Cardiac fibroblast (primary cell): ENCODE measurements at regions not wholly inside any gene's neighbourhood (a gene's known extent, or its start where the extent isn't known, plus 50 kb on each side); places are given as distances from the start of the nearest gene placed in this dataset.

Experiments used
- DNase-seq, 2 donors: peaks; one replicate each; pipeline versions ENCODE4 v3.0.0 to v3.0.0-alpha.2; 2010; ENCODE audit warnings: low read depth in 2 of 2
- H3K4me3 ChIP-seq, 2 donors: replicated peaks in 1 of 2; 1 replicate in 1 of 2; 2 replicates in 1 of 2; pipeline ENCODE4 v1.5.1; 2011; ENCODE audit warnings: low read depth in 2 of 2, low read length in 2 of 2, mild to moderate bottlenecking in 2 of 2, moderate library complexity in 1 of 2
- TF ChIP-seq, protein P1 (sequence below): IDR thresholded peaks from one replicate; pipeline ENCODE4 v1.5.1; 2011; ENCODE audit warnings: low read depth, mild to moderate bottlenecking, low read length, inconsistent platforms

DNA sequence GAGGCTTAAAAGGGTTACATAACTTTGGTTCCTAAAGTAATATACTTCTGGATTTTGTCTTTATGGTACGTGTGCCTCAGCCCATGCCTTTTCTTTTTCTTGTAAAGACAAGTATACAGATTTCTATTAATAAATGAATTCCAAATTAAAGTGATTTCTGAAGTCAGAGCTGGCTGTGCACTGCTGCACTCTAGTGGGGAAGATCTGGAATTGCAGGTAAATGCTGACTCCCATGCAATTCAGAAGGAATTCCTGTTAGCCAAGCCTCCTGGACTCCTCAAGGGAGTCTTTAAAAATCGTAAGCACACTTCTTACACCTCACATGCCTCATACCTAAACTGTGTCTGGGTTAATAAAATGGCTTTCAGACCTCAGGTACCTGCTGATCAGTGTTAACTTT is 118.4 kb upstream of the SLC7A1 start:
- DNase-seq: peak; percentile 12 to 56
- H3K4me3 ChIP-seq: no peak overlapping the region
- TF ChIP-seq, protein P1, sequence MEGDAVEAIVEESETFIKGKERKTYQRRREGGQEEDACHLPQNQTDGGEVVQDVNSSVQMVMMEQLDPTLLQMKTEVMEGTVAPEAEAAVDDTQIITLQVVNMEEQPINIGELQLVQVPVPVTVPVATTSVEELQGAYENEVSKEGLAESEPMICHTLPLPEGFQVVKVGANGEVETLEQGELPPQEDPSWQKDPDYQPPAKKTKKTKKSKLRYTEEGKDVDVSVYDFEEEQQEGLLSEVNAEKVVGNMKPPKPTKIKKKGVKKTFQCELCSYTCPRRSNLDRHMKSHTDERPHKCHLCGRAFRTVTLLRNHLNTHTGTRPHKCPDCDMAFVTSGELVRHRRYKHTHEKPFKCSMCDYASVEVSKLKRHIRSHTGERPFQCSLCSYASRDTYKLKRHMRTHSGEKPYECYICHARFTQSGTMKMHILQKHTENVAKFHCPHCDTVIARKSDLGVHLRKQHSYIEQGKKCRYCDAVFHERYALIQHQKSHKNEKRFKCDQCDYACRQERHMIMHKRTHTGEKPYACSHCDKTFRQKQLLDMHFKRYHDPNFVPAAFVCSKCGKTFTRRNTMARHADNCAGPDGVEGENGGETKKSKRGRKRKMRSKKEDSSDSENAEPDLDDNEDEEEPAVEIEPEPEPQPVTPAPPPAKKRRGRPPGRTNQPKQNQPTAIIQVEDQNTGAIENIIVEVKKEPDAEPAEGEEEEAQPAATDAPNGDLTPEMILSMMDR: peak; percentile 68

DNA sequence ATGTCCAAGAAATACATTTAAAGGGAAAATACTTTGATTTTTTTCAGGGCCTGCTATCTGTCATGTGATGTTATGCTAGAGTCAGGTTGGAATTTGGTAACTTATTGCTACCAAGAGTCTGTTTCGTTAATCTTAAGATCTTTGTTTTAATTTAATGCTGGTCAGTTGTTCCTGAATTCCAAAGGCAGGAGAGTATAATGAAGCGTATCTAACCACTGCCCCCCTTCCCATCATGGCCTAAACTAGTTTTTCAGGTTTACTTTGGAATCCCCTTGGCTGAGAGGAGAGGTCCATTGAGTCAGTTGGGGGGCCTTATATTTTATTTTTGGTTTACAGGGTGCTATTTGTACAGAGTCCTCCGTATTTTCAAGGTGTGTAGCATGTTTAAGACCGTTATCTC is 116.3 kb upstream of the SLC7A1 start:
- H3K4me3 ChIP-seq: no peak overlapping the region
- TF ChIP-seq, protein P1: no peak
- DNase-seq: no peak

DNA sequence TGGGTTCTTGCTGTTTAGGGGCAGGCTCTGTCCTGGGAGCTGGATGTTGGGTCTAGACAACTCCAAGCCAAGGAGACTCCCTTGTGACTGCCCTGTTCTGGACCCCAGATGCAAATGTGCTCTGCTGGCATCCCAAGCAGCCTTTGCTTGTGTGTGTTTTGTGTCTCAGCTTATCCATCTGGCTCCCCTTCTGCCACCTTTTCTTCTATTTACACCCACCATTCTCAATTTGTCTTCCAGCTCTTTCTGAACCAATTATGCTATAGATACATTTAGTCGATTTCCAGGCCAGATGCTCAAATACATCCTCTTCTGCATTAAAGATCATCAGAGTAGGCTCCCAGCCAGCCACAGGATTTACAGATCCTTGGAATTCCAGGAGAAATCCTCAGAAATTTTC is 115.0 kb upstream of the SLC7A1 start:
- no peak for DNase-seq
- no peak overlapping the region for H3K4me3 ChIP-seq
- TF ChIP-seq, protein P1: no peak

DNA sequence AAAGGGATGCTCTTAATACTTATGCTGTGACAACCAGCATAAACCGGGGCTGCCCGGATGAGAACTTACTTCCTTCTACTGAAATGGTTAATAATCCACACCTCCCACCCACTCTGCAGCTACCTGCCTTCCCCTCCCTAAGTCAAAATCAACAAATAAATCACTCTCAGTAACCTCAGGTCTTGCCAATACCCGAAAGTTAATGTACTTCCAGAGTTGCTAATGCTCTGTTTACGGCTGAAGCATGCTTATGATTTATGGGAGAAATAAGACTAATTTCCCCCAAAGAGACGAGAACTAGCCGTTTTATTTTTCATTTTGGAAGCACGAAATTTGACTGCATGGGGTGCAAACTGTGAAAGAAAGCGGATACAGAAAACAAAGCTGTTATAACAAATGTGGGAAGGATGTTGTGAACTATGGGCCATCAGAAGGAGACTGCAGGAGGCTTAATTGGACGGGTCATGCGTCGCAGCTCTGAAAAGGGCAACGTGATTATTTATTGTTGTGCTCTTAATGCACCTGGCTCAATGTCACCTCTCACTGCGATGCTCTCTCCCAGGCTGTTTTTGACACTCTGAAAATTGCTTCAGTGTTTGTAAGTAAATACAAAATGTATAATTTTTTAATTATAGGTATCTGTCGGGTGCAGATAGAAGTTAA is 114.0 kb upstream of the SLC7A1 start:
- TF ChIP-seq, protein P1: no peak
- no peak for DNase-seq
- H3K4me3 ChIP-seq: no peak overlapping the region

DNA sequence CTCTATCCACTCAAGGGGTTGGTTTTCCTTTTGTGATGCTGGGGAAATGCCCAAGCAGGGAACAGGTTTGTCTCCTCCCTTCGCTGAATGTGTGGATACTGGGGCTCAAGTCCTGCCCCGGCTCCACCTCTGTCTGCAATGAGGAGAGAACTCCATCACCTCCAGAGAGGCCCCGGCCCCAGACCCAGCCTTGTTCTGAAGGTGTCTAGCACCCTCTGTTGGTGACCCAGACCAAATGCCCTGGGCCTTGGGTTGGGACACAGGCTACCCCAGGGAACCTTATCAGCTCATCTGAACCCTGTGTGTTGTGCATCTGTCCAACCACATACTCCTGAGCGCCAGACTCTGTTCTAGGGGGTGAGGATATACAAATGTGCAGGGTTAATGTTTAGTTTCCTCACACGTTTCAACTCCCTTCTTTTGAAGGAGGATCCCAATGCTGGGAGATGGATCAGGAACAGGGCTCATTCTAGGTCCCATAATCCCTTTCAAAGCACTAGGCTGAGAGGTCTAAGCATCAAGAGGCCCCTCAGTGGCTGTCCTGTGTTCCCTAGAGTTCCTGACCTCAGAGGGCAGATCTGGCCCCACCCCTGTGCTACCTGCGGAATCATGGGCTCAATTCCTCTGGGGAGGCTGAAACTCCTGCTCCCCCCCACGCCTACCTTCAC is 112.5 kb upstream of the SLC7A1 start:
- no peak overlapping the region for H3K4me3 ChIP-seq
- TF ChIP-seq, protein P1: peak; percentile 81
- peak; percentile 51 to 69 for DNase-seq

DNA sequence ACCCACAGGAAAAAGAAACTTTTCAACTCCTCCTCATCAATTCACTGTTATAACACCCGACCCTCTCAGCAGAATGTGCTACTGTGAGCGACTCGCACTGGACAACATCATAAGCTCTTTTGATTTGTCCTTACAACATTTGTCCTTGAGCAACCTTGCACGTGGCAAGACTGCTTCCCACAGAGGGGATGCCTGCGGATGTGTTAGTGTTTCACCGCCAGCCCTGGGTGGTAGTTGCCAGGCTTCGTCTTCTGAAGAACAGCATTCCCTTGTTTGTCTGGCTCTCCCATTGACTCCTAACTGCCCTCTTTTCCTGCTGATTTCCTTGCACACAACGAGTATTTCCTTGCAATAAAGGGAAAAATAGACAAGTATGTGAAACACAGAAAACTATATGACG is 111.4 kb upstream of the SLC7A1 start:
- no peak for DNase-seq
- TF ChIP-seq, protein P1: no peak
- H3K4me3 ChIP-seq: no peak overlapping the region
